ENCODE measurements at regions not wholly inside any gene's neighbourhood (a gene's known extent, or its start where the extent isn't known, plus 50 kb on each side); places are given as distances from the start of the nearest gene placed in this dataset.

GRCh38 chr1:88274431-88274830 is 409.6 kb upstream of the PKN2 start (continued):
- no peak for TF ChIP-seq REST (IDR thresholded peaks at IDR 0.05; ENCODE audit: low read depth, low read length)
- TF ChIP-seq RUNX3 (IDR thresholded peaks at IDR 0.05; ENCODE audit: low read length), result no peak
- no peak for TF ChIP-seq E2F4 (IDR thresholded peaks at IDR 0.05; ENCODE audit: low read depth, low read length)

GRCh38 chr1:88275259-88275862 is 408.7 kb upstream of the PKN2 start:
- ChIA-PET RAD21 (ENCODE audit: unreplicated experiment) (no interaction called here), CTCF (interaction anchor here (2.3 kb wide), 1 partner anchor 95 kb away, joined by 5 read pairs; no protein-coding TSS in a partner anchor), SMC1A (ENCODE audit: uncharacterized antibody, unreplicated experiment) (no interaction called here), POLR2A (no interaction called here)
- Histone ChIP-seq H3K27me3 (replicated peaks in 1 of 2; ENCODE audit: control insufficient read depth in 2 of 2, insufficient read depth in 2 of 2, low read length in 1 of 2) (no peaks in the 10 kb centered on the region), H3K9ac (ENCODE audit: control insufficient read depth, insufficient read depth, low read length) (no peak overlapping the region), H3K4me1 (ENCODE audit: control insufficient read depth, insufficient read depth, low read length) (no peaks in the 10 kb centered on the region), H2AFZ (ENCODE audit: control insufficient read depth, low read depth, low read length) (no peak overlapping the region), H3K79me2 (ENCODE audit: control insufficient read depth, insufficient read depth, low read length) (no peaks in the 10 kb centered on the region), H4K20me1 (ENCODE audit: control insufficient read depth, insufficient read depth) (no peaks in the 10 kb centered on the region), H3K27ac (ENCODE audit: control insufficient read depth, insufficient read depth) (no peak overlapping the region), H3K4me2 (ENCODE audit: control insufficient read depth, insufficient read depth) (no peak overlapping the region), H3K4me3 (no peak overlapping the region), H3K36me3 (ENCODE audit: control insufficient read depth in 2 of 2, insufficient read depth in 2 of 2, low read length in 1 of 2) (no peaks in the 10 kb centered on the region), H3K9me3 (replicated peaks; ENCODE audit: control insufficient read depth, insufficient read depth, low read length) (no peaks in the 10 kb centered on the region)
- ATAC-seq, result no peak
- intact Hi-C loops (cut with micrococcal nuclease; ENCODE audit: unreplicated experiment) (no loop called here), in situ Hi-C loops (cut with MboI) (no loop called here)
- no peak for FAIRE-seq
- 57% methylated on average over 3 of the region's 3 CpGs for WGBS (ENCODE audit: insufficient coverage, insufficient replicate concordance, low lambda C conversion rate, missing lambda C conversion rate)
- no peak for TF ChIP-seq NFYB (IDR thresholded peaks at IDR 0.05; ENCODE audit: insufficient read depth, low read depth, low read length)
- TF ChIP-seq ZZZ3 (IDR thresholded peaks at IDR 0.05; ENCODE audit: control insufficient read depth, insufficient read length, low read depth), result no peak
- TF ChIP-seq MAX (IDR thresholded peaks at IDR 0.05; ENCODE audit: low read depth, low read length), result no peak
- TF ChIP-seq DPF2 (IDR thresholded peaks at IDR 0.05), result no peak
- no peak for TF ChIP-seq RUNX3 (IDR thresholded peaks at IDR 0.05; ENCODE audit: low read length)
- no peak for TF ChIP-seq ZBTB33 (IDR thresholded peaks at IDR 0.05)
- TF ChIP-seq MEF2A (IDR thresholded peaks at IDR 0.05; ENCODE audit: insufficient read depth, low read depth, low read length), result no peak
- DNase-seq (ENCODE audit: low read depth, low spot score), result no peak
- BruUV-seq (replicated peaks), result no TSS peak

Data from GM12878 (cell line).